Bronchial epithelial cell (primary cell): ENCODE measurements at regions not wholly inside any gene's neighbourhood (a gene's known extent, or its start where the extent isn't known, plus 50 kb on each side); places are given as distances from the start of the nearest gene placed in this dataset.

Source experiments
- DNase-seq: peaks from one replicate; pipeline ENCODE4 v3.0.0-alpha.2; 2010; ENCODE audit warnings: low read depth
- FAIRE-seq: peaks from 2 replicates; lab custom pipeline; 2011; peaks lifted over from hg19 to GRCh38; lab: Jason Lieb, UNC
- H3K27me3 ChIP-seq: 2 replicates; pipeline ENCODE4 v1.5.1; 2011; ENCODE audit warnings: low read length; ENCODE audit not compliant: control insufficient read depth, insufficient read depth
- H3K36me3 ChIP-seq: 2 replicates; pipeline ENCODE4 v1.5.1; 2011; ENCODE audit warnings: low read length; ENCODE audit not compliant: control insufficient read depth, insufficient read depth
- H3K4me3 ChIP-seq: 2 replicates; pipeline ENCODE4 v1.5.1; 2011; ENCODE audit warnings: mild to moderate bottlenecking, low read depth, low read length, control low read depth
- CTCF ChIP-seq: IDR thresholded peaks from 2 replicates; pipeline ENCODE4 v1.5.1; 2011; ENCODE audit warnings: mild to moderate bottlenecking, moderate library complexity, low read length, control low read depth, inconsistent platforms; ENCODE audit not compliant: insufficient read depth, severe bottlenecking

GRCh38 chr20:48286601-48287000 lies 501.3 kb upstream of the SULF2 start:
- TF ChIP-seq CTCF: no peak
- DNase-seq (no peak), FAIRE-seq (no peak)
- Histone ChIP-seq H3K27me3 (peaks cover 6% of the 10 kb centered on the region), H3K36me3 (no peaks in the 10 kb centered on the region), H3K4me3 (no peak overlapping the region)

GRCh38 chr20:48285656-48286055 lies 500.4 kb upstream of the SULF2 start:
- no peaks in the 10 kb centered on the region for H3K36me3 ChIP-seq
- DNase-seq: no peak
- FAIRE-seq: no peak
- peaks cover 4% of the 10 kb centered on the region for H3K27me3 ChIP-seq
- H3K4me3 ChIP-seq: no peak overlapping the region
- no peak for TF ChIP-seq CTCF

GRCh38 chr20:48284837-48285236 lies 499.6 kb upstream of the SULF2 start:
- FAIRE-seq (no peak), DNase-seq (peak; percentile 59)
- no peak overlapping the region for H3K4me3 ChIP-seq
- no peaks in the 10 kb centered on the region for H3K36me3 ChIP-seq
- no peak for TF ChIP-seq CTCF
- peaks cover 2% of the 10 kb centered on the region for H3K27me3 ChIP-seq

GRCh38 chr20:48284315-48284714 lies 499.0 kb upstream of the SULF2 start:
- Histone ChIP-seq H3K4me3 (no peak overlapping the region), H3K36me3 (no peaks in the 10 kb centered on the region), H3K27me3 (no peaks in the 10 kb centered on the region)
- no peak for DNase-seq
- TF ChIP-seq CTCF: no peak
- no peak for FAIRE-seq

- no peak overlapping the region for H3K4me3 ChIP-seq
- H3K36me3 ChIP-seq: no peaks in the 10 kb centered on the region
- DNase-seq (peak; percentile 87), FAIRE-seq (no peak)
- TF ChIP-seq CTCF: no peak
- no peaks in the 10 kb centered on the region for H3K27me3 ChIP-seq
Measured at GRCh38 chr20:48283470-48284110, 498.3 kb upstream of the SULF2 start.

- FAIRE-seq (no peak), DNase-seq (no peak)
- Histone ChIP-seq H3K36me3 (no peaks in the 10 kb centered on the region), H3K27me3 (no peaks in the 10 kb centered on the region), H3K4me3 (no peak overlapping the region)
- TF ChIP-seq CTCF: no peak
Measured at GRCh38 chr20:48282591-48283228, 497.4 kb upstream of the SULF2 start.
